GM18511 (cell line): ENCODE measurements at regions not wholly inside any gene's neighbourhood (a gene's known extent, or its start where the extent isn't known, plus 50 kb on each side); places are given as distances from the start of the nearest gene placed in this dataset.

Experiments used
- ATAC-seq: cut with Tn5 transposase; IDR thresholded peaks from one replicate; pipeline ENCODE4 v1.9.1; 2021; ENCODE audit warnings: mild to moderate bottlenecking, moderate library complexity; ENCODE audit not compliant: unreplicated experiment

GRCh38 chr10:94277450-94277849 is 85.3 kb downstream of the NOC3L start:
- ATAC-seq: no peak

DNA sequence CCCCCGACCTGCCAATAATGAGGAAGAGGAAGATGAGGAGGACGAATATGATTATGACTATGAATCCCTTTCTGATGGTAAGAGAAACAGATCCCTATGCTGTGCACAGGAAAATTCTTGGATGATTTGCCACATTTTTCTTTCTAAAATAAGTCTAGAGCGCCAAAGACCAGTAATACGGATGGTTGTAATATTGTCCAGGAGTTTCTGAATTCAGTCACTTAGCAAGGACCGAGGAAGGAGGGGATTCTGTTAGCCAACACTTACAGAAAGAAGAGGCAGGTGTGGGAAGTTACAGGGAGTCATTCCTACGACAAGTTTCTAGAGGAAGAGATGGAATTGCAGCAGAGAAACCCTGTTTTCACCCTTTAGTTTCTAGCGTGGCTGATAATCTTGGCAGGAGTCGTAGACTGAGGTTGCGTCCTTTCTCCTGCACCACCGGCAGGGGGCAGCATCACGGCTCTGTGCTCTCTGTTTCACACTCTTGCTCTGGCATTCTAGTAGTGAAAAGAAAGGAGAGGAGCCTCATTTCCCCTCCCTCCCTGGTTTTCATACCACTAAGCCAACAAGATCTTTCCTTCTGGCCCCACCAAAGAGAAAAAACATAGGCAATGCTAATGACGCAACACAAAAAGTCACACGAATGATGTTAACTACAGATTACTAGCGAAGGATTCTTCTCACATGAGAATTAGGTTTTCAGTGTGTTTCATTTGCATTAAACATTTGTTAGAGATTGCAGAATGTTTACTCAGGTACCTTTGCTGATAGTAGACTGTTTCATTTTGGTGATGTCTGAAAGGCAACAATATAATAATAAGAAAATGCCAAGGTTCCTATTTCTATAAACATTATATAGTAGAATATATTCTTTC is 82.7 kb downstream of the NOC3L start:
- peak; percentile 89 for ATAC-seq

DNA sequence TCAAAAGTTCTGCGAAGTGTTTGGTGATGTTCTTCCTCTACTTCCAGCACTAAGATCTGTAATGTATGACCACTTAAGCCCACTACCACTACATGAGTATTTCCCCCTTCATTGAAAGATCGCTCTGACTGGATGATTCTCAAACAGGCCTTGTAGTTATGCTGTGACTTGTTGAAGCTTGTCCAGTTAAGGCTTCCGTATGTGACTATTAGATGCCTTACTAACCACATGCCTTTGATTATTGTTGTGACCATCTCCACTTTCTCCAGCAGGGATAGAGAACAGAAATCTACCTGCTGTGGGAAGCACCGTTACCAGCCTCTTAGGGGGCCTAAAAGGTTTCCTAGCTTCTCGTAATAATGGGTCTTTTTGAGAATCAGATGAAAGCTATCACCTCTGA is 81.1 kb downstream of the NOC3L start:
- ATAC-seq: no peak

DNA sequence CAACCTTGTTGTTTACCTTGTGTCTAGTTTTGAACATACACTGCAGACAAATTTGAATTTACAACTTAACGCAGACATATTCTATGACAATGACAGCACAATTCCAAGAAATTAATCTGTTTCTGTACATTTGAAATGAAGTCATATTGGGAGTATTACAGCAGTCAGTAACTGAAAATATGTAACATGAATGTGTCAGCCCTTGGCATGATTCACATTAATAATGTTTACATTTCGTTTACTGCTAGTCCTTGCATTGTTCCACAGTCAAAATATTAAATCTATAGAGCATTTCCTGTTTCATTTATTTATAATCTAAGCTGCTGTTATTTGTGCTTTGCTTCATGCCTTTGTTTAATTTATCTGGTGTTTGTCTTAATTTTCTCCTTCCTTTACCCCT is 80.4 kb downstream of the NOC3L start:
- no peak for ATAC-seq
